ENCODE measurements at regions not wholly inside any gene's neighbourhood (a gene's known extent, or its start where the extent isn't known, plus 50 kb on each side); places are given as distances from the start of the nearest gene placed in this dataset.

- no peak for TF ChIP-seq CTCF (IDR thresholded peaks at IDR 0.05; ENCODE audit: insufficient read depth, low read length)
- TF ChIP-seq SPI1 (IDR thresholded peaks at IDR 0.05; ENCODE audit: borderline replicate concordance, low read depth), result no peak
Measured at GRCh38 chr3:110344897-110345767, 726.5 kb upstream of the NECTIN3 start.
